IMR-90 (cell line): ENCODE measurements at regions not wholly inside any gene's neighbourhood (a gene's known extent, or its start where the extent isn't known, plus 50 kb on each side); places are given as distances from the start of the nearest gene placed in this dataset.

Experiments
- ATAC-seq: fragments of 200-7000 bp; cut with Tn5 transposase; 2 replicates; pipeline ENCODE4 v1.9.1; 2020; ENCODE audit warnings: low read depth, mild to moderate bottlenecking, moderate library complexity
- BruUV-seq: library from RNA; stranded (reverse); fragments of 400-500 nt; replicated peaks from 2 replicates; lab custom pipeline; 2021; lab: Mats Ljungman, UMichigan
- CTCF ChIA-PET: fragments of 300-600 bp; formaldehyde crosslinking; extraction: SDS; loops from one replicate; lab custom pipeline; 2021; ENCODE audit warnings: antibody characterized with exemption; lab: Yijun Ruan, JAX
- POLR2A ChIA-PET: fragments of 300-600 bp; sonication (Branson Sonifier 250); formaldehyde crosslinking; loops from one replicate; lab custom pipeline; 2022; ENCODE audit warnings: antibody characterized with exemption; ENCODE audit not compliant: unreplicated experiment; lab: Charles Lee
- DNase-seq: peaks from one replicate; pipeline ENCODE4 v3.0.0; 2013
- H2AFZ ChIP-seq: replicated peaks from 2 replicates; pipeline ENCODE3; 2013; ENCODE audit warnings: low read length, mild to moderate bottlenecking; ENCODE audit not compliant: poor library complexity
- H2AK5ac ChIP-seq: 2 replicates; pipeline ENCODE4 v1.6.1; 2013; ENCODE audit warnings: low read depth, low read length, inconsistent platforms
- H2AK9ac ChIP-seq: replicated peaks from 2 replicates; pipeline ENCODE3; 2013; ENCODE audit warnings: mild to moderate bottlenecking, low read depth, low read length, moderate library complexity; ENCODE audit not compliant: poor library complexity
- H2BK120ac ChIP-seq: 2 replicates; pipeline ENCODE4 v1.6.1; 2013; ENCODE audit warnings: low read depth, low read length, inconsistent platforms
- H2BK15ac ChIP-seq: 3 replicates; pipeline ENCODE4 v1.6.1; 2013; ENCODE audit warnings: low read depth, low read length, inconsistent platforms
- H2BK20ac ChIP-seq: 2 replicates; pipeline ENCODE4 v1.6.1; 2013; ENCODE audit warnings: low read depth, mild to moderate bottlenecking, inconsistent platforms, low read length, moderate library complexity
- H2BK5ac ChIP-seq: 2 replicates; pipeline ENCODE4 v1.6.1; 2013; ENCODE audit warnings: mild to moderate bottlenecking, low read depth, low read length, inconsistent platforms; ENCODE audit not compliant: poor library complexity, severe bottlenecking
- H3K14ac ChIP-seq: replicated peaks from 2 replicates; pipeline ENCODE4 v1.6.1; 2013; ENCODE audit warnings: low read depth, low read length, inconsistent platforms
- H3K18ac ChIP-seq: 2 replicates; pipeline ENCODE4 v1.6.1; 2013; ENCODE audit warnings: low read depth, low read length, control low read depth
- H3K23ac ChIP-seq: 2 replicates; pipeline ENCODE4 v1.6.1; 2013; ENCODE audit warnings: low read depth, low read length, inconsistent platforms
- H3K27ac ChIP-seq: 2 replicates; pipeline ENCODE4 v1.5.1; 2013; ENCODE audit warnings: mild to moderate bottlenecking, control low read depth, low read length; ENCODE audit not compliant: insufficient read depth
- H3K27me3 ChIP-seq: 2 replicates; pipeline ENCODE4 v1.6.1; 2013; ENCODE audit warnings: low read length; ENCODE audit not compliant: control insufficient read depth, insufficient read depth
- H3K36me3 ChIP-seq: 2 replicates; pipeline ENCODE4 v1.6.1; 2013; ENCODE audit warnings: low read length, mixed read lengths; ENCODE audit not compliant: control insufficient read depth, insufficient read depth
- H3K4ac ChIP-seq: 2 replicates; pipeline ENCODE4 v1.6.1; 2013; ENCODE audit warnings: low read depth, low read length, inconsistent platforms
- H3K4me1 ChIP-seq: 2 replicates; pipeline ENCODE4 v1.6.1; 2013; ENCODE audit warnings: low read length, mixed read lengths; ENCODE audit not compliant: control insufficient read depth, insufficient read depth
- H3K4me2 ChIP-seq: 2 replicates; pipeline ENCODE4 v1.6.1; 2013; ENCODE audit warnings: low read depth, mild to moderate bottlenecking, control low read depth, low read length, moderate library complexity
- H3K4me3 ChIP-seq: 2 replicates; pipeline ENCODE4 v1.5.1; 2013; ENCODE audit warnings: low read depth, mild to moderate bottlenecking, control low read depth, low read length, moderate library complexity; ENCODE audit not compliant: insufficient read depth
- H3K56ac ChIP-seq: 2 replicates; pipeline ENCODE4 v1.6.1; 2013; ENCODE audit warnings: low read length, inconsistent platforms; ENCODE audit not compliant: insufficient read depth; ENCODE audit errors: extremely low read depth
- H3K79me1 ChIP-seq, 2 experiments: 2 replicates each; pipeline ENCODE4 v1.6.1; 2013; ENCODE audit warnings: low read length in 2 of 2, inconsistent platforms in 1 of 2, low read depth in 1 of 2
- H3K9ac ChIP-seq: 2 replicates; pipeline ENCODE4 v1.6.1; 2013; ENCODE audit warnings: low read depth, low read length, control low read depth
- H3K9me1 ChIP-seq: 2 replicates; pipeline ENCODE4 v1.6.1; 2013; ENCODE audit warnings: low read length, inconsistent platforms; ENCODE audit not compliant: insufficient read depth
- H3K9me3 ChIP-seq: 2 replicates; pipeline ENCODE4 v1.6.1; 2013; ENCODE audit warnings: low read length; ENCODE audit not compliant: control insufficient read depth, insufficient read depth
- H4K20me1 ChIP-seq: 2 replicates; pipeline ENCODE4 v1.6.1; 2013; ENCODE audit warnings: low read length, inconsistent platforms; ENCODE audit not compliant: insufficient read depth
- H4K5ac ChIP-seq: 2 replicates; pipeline ENCODE4 v1.6.1; 2013; ENCODE audit warnings: mild to moderate bottlenecking, low read depth, low read length, control low read depth
- H4K8ac ChIP-seq, 2 experiments: 2 replicates each; pipeline ENCODE4 v1.6.1; 2013; ENCODE audit warnings: low read depth in 2 of 2, low read length in 2 of 2, control low read depth in 1 of 2, inconsistent platforms in 1 of 2
- H4K91ac ChIP-seq: 2 replicates; pipeline ENCODE4 v1.6.1; 2013; ENCODE audit warnings: low read depth, low read length, inconsistent platforms; ENCODE audit not compliant: insufficient read depth
- BHLHE40 ChIP-seq: fragments of 150-350 bp; IDR thresholded peaks from 2 replicates; pipeline ENCODE4 v1.6.1; 2016; ENCODE audit warnings: mild to moderate bottlenecking, low read depth, low read length
- CEBPB ChIP-seq: IDR thresholded peaks from 2 replicates; pipeline ENCODE4 v1.6.1; 2012; ENCODE audit warnings: low read depth, low read length, improper control_type of control experiment
- CHD1 ChIP-seq: IDR thresholded peaks from 2 replicates; pipeline ENCODE4 v1.6.1; 2012; ENCODE audit warnings: low read depth, low read length, improper control_type of control experiment
- CTCF ChIP-seq: conservative IDR thresholded peaks from 2 replicates; pipeline ENCODE4 v1.5.1; 2012; ENCODE audit warnings: mild to moderate bottlenecking, low read depth, low read length, improper control_type of control experiment
- ELK1 ChIP-seq: fragments of 150-350 bp; IDR thresholded peaks from 2 replicates; pipeline ENCODE4 v1.6.1; 2016; ENCODE audit warnings: low read depth, mild to moderate bottlenecking, low read length, moderate library complexity, borderline replicate concordance
- FOS ChIP-seq: fragments of 150-350 bp; IDR thresholded peaks from 2 replicates; pipeline ENCODE4 v1.6.1; 2016; ENCODE audit warnings: low read depth, low read length
- MAFK ChIP-seq: IDR thresholded peaks from 2 replicates; pipeline ENCODE4 v1.6.1; 2012; ENCODE audit warnings: low read depth, low read length, improper control_type of control experiment
- MAZ ChIP-seq: IDR thresholded peaks from 2 replicates; pipeline ENCODE4 v1.6.1; 2012; ENCODE audit warnings: low read depth, mild to moderate bottlenecking, low read length, improper control_type of control experiment, moderate library complexity, borderline replicate concordance
- MXI1 ChIP-seq: IDR thresholded peaks from 2 replicates; pipeline ENCODE4 v1.6.1; 2012; ENCODE audit warnings: low read depth, mild to moderate bottlenecking, low read length, moderate library complexity, borderline replicate concordance
- NFE2L2 ChIP-seq: fragments of 150-350 bp; IDR thresholded peaks from 2 replicates; pipeline ENCODE4 v1.6.1; 2016; ENCODE audit warnings: low read depth, mild to moderate bottlenecking, low read length
- POLR2A ChIP-seq: IDR thresholded peaks from 2 replicates; pipeline ENCODE4 v1.6.1; 2012; ENCODE audit warnings: mild to moderate bottlenecking, low read depth, low read length
- RAD21 ChIP-seq: IDR thresholded peaks from 2 replicates; pipeline ENCODE4 v1.6.1; 2012; ENCODE audit warnings: low read length, improper control_type of control experiment
- RCOR1 ChIP-seq: IDR thresholded peaks from 2 replicates; pipeline ENCODE4 v1.6.1; 2012; ENCODE audit warnings: mild to moderate bottlenecking, low read length, improper control_type of control experiment; ENCODE audit not compliant: insufficient replicate concordance
- RFX5 ChIP-seq: IDR thresholded peaks from 2 replicates; pipeline ENCODE4 v1.8.0; 2012; ENCODE audit warnings: low read depth, mild to moderate bottlenecking, low read length, moderate library complexity
- SMC3 ChIP-seq: fragments of 150-350 bp; IDR thresholded peaks from 2 replicates; pipeline ENCODE4 v1.6.1; 2016; ENCODE audit warnings: low read depth, mild to moderate bottlenecking, antibody characterized with exemption, low read length, moderate library complexity
- USF2 ChIP-seq: fragments of 150-350 bp; IDR thresholded peaks from 2 replicates; pipeline ENCODE4 v1.6.1; 2017; ENCODE audit warnings: mild to moderate bottlenecking, antibody characterized with exemption, low read length, low read depth
- dilution Hi-C: fragments of 300-500 bp; cut with HindIII; formaldehyde crosslinking; loops from one replicate; pipeline ENCODE4 v1.14.3; 2018; ENCODE audit warnings: low sequenced_read_pairs; ENCODE audit not compliant: unreplicated experiment
- in situ Hi-C: fragments of 300-500 bp; cut with MboI; formaldehyde crosslinking; loops from 3 replicates; pipeline ENCODE4 v1.14.3; 2019; ENCODE audit warnings: low sequenced_read_pairs, inconsistent platforms, mixed read lengths
- intact Hi-C: fragments of 100-400 bp; cut with micrococcal nuclease; formaldehyde crosslinking; loops from 2 replicates; pipeline ENCODE4 v1.10.0; 2022

DNA sequence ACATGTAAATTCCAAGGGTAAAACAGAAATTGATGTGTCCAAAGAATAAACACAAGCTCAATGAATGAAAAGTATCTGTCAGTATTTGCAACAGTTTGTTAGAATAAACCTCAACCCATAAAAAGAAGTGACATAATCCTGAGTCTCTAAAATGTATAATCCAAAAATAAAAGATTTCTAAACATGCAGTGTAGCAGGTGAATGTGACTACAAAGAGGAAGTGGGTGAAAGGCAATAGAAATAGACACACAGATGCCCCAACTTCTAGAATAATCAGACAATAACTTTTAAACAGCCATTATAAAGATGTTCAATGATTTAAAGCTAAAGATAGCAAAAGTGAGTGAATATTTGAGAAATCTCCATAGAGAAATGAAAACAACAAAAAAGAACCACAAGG, 1009.2 kb upstream of the GJE1 start:
- Histone ChIP-seq H2BK120ac (no peak overlapping the region), H3K79me1 (no peaks in the 10 kb centered on the region), H4K8ac (no peak overlapping the region), H4K5ac (no peak overlapping the region), H3K4me3 (no peak overlapping the region), H2BK20ac (no peak overlapping the region), H3K14ac (no peak overlapping the region), H3K4me2 (no peak overlapping the region), H3K56ac (no peak overlapping the region), H3K4me1 (no peaks in the 10 kb centered on the region), H3K9ac (no peak overlapping the region), H4K20me1 (no peaks in the 10 kb centered on the region), H2BK15ac (no peak overlapping the region), H2AK5ac (no peak overlapping the region), H3K27ac (no peak overlapping the region), H3K36me3 (no peaks in the 10 kb centered on the region), H3K4ac (no peak overlapping the region), H2AFZ (no peak overlapping the region), H3K23ac (no peak overlapping the region), H3K9me3 (0 out of 2 replicates have a peak, but pooled peaks cover 2% of the 10 kb centered on the region), H3K18ac (no peak overlapping the region), H3K9me1 (no peaks in the 10 kb centered on the region), H2AK9ac (no peak overlapping the region), H4K91ac (no peak overlapping the region), H3K27me3 (no peaks in the 10 kb centered on the region), H2BK5ac (no peak overlapping the region)
- BruUV-seq: no TSS peak
- CTCF ChIA-PET: no interaction called here
- ATAC-seq: no peak
- intact Hi-C loops: no loop called here
- in situ Hi-C loops: no loop called here
- TF ChIP-seq CTCF (no peak), SMC3 (no peak), ELK1 (no peak), RCOR1 (no peak), BHLHE40 (no peak), FOS (no peak), CEBPB (no peak), MAFK (no peak), POLR2A (no peak), USF2 (no peak), MAZ (no peak), RFX5 (no peak), CHD1 (no peak), RAD21 (no peak), MXI1 (no peak), NFE2L2 (no peak)
- dilution Hi-C loops: no loop called here
- no peak for DNase-seq
- POLR2A ChIA-PET: no interaction called here
